Breast epithelium (tissue), 4 donors: ENCODE measurements at regions not wholly inside any gene's neighbourhood (a gene's known extent, or its start where the extent isn't known, plus 50 kb on each side); places are given as distances from the start of the nearest gene placed in this dataset.

Experiments
- DNase-seq, 2 donors: peaks; one replicate each; pipeline ENCODE4 v3.0.0-alpha.2; 2019; ENCODE audit warnings: low spot score in 2 of 2
- H3K27ac ChIP-seq, 2 donors: fragments of 200-600 bp; sonication (generic) in 1 of 2; one replicate each; pipeline ENCODE4 v1.5.1; 2016 to 2019; ENCODE audit warnings: mild to moderate bottlenecking in 1 of 2
- H3K27me3 ChIP-seq, 2 donors: fragments of 200-600 bp; sonication (generic) in 1 of 2; one replicate each; pipeline versions ENCODE4 v1.5.1 to v1.6.0; 2017 to 2019; ENCODE audit warnings: control low read depth in 1 of 2, mild to moderate bottlenecking in 1 of 2
- H3K36me3 ChIP-seq: fragments of 200-600 bp; one replicate; pipeline ENCODE4 v1.5.1; 2019
- H3K4me1 ChIP-seq, 2 donors: fragments of 200-600 bp; sonication (generic); one replicate each; pipeline ENCODE4 v1.5.1; 2016 to 2019; ENCODE audit warnings: control low read depth in 1 of 2
- H3K4me3 ChIP-seq, 3 donors: fragments of 200-600 bp; sonication (generic); 1 replicate in 2 of 3; 2 replicates in 1 of 3; pipeline ENCODE4 v1.5.1; 2016 to 2019; ENCODE audit warnings: mild to moderate bottlenecking in 3 of 3, moderate library complexity in 2 of 3
- H3K9me3 ChIP-seq, 2 donors: fragments of 200-600 bp; sonication (generic) in 1 of 2; one replicate each; pipeline ENCODE4 v1.5.1; 2016 to 2019; ENCODE audit warnings: control low read depth in 1 of 2
- POLR2A ChIP-seq: fragments of 450-650 bp; IDR thresholded peaks from one replicate; pipeline ENCODE4 v1.6.1; 2016; ENCODE audit warnings: antibody characterized with exemption, mild to moderate bottlenecking, moderate library complexity
- POLR2AphosphoS5 ChIP-seq, 3 donors: sonication (generic); formaldehyde crosslinking; IDR thresholded peaks; one replicate each; pipeline ENCODE4 v1.6.1; 2017; ENCODE audit warnings: antibody characterized with exemption in 3 of 3
- intact Hi-C: fragments of 100-400 bp; cut with DNase I; formaldehyde crosslinking; loops from one replicate; pipeline ENCODE4 v1.15.1; 2023; ENCODE audit warnings: low total_unique reads
- TF ChIP-seq, protein P1 (sequence below), 3 donors: fragments of 450-650 bp; IDR thresholded peaks; one replicate each; pipeline ENCODE4 v1.5.1; 2016 to 2017; ENCODE audit warnings: antibody characterized with exemption in 3 of 3, mild to moderate bottlenecking in 3 of 3, moderate library complexity in 3 of 3

- H3K27ac ChIP-seq: no peak overlapping the region
- no peak overlapping the region for H3K4me3 ChIP-seq
- no peak for DNase-seq
- TF ChIP-seq POLR2AphosphoS5 (IDR thresholded peaks at IDR 0.05): no peak
- TF ChIP-seq, protein P1, sequence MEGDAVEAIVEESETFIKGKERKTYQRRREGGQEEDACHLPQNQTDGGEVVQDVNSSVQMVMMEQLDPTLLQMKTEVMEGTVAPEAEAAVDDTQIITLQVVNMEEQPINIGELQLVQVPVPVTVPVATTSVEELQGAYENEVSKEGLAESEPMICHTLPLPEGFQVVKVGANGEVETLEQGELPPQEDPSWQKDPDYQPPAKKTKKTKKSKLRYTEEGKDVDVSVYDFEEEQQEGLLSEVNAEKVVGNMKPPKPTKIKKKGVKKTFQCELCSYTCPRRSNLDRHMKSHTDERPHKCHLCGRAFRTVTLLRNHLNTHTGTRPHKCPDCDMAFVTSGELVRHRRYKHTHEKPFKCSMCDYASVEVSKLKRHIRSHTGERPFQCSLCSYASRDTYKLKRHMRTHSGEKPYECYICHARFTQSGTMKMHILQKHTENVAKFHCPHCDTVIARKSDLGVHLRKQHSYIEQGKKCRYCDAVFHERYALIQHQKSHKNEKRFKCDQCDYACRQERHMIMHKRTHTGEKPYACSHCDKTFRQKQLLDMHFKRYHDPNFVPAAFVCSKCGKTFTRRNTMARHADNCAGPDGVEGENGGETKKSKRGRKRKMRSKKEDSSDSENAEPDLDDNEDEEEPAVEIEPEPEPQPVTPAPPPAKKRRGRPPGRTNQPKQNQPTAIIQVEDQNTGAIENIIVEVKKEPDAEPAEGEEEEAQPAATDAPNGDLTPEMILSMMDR (IDR thresholded peaks at IDR 0.05): no peak
- TF ChIP-seq POLR2A: no peak
- intact Hi-C loops: no loop called here
- H3K9me3 ChIP-seq: no peaks in the 10 kb centered on the region
- H3K36me3 ChIP-seq: no peaks in the 10 kb centered on the region
- H3K27me3 ChIP-seq: no peaks in the 10 kb centered on the region
- no peaks in the 10 kb centered on the region for H3K4me1 ChIP-seq
Observed at GRCh38 chr2:22850310-22850709, 534.7 kb upstream of the KLHL29 start.

- Histone ChIP-seq H3K27ac (no peak overlapping the region), H3K9me3 (no peaks in the 10 kb centered on the region), H3K4me1 (no peaks in the 10 kb centered on the region), H3K36me3 (no peaks in the 10 kb centered on the region), H3K27me3 (no peaks in the 10 kb centered on the region), H3K4me3 (no peak overlapping the region)
- TF ChIP-seq POLR2A (no peak), POLR2AphosphoS5 (IDR thresholded peaks at IDR 0.05) (no peak)
- TF ChIP-seq, protein P1 (IDR thresholded peaks at IDR 0.05): no peak
- intact Hi-C loops: no loop called here
- DNase-seq: no peak
Observed at GRCh38 chr2:22854588-22854987, 530.4 kb upstream of the KLHL29 start.

DNA sequence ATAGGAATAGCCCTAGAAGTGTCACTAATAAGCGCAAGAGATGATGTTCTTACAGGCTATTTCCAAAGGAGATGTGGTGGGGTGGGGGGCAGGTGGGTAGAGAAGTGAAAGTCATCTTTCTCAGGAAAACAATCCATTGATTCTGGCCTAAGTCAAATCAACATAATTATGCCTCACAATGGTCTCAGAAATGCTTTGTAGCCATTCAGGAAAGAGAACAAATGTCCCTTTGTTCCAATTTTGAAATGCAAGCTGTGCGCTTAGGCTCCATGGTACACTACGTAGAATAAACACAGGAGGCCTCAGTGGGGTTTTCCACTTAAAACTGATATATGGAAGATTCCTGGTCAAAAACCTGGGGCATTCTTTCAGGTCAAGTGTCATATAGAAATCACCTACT lies 529.9 kb upstream of the KLHL29 start:
- Histone ChIP-seq H3K4me3 (no peak overlapping the region), H3K9me3 (peaks cover 0 to 1% of the 10 kb centered on the region in 2 donors), H3K4me1 (no peaks in the 10 kb centered on the region), H3K36me3 (no peaks in the 10 kb centered on the region), H3K27me3 (no peaks in the 10 kb centered on the region), H3K27ac (no peak overlapping the region)
- intact Hi-C loops: no loop called here
- TF ChIP-seq POLR2AphosphoS5 (IDR thresholded peaks at IDR 0.05) (no peak), POLR2A (no peak)
- no peak for DNase-seq

GRCh38 chr2:22855761-22856184 lies 529.2 kb upstream of the KLHL29 start:
- H3K4me3 ChIP-seq: no peak overlapping the region
- TF ChIP-seq POLR2A (no peak), POLR2AphosphoS5 (IDR thresholded peaks at IDR 0.05) (no peak)
- TF ChIP-seq, protein P1 (IDR thresholded peaks at IDR 0.05): no peak
- peaks cover 0 to 8% of the 10 kb centered on the region in 2 donors for H3K9me3 ChIP-seq
- intact Hi-C loops: no loop called here
- no peaks in the 10 kb centered on the region for H3K36me3 ChIP-seq
- H3K4me1 ChIP-seq: no peaks in the 10 kb centered on the region
- no peak overlapping the region for H3K27ac ChIP-seq
- H3K27me3 ChIP-seq: no peaks in the 10 kb centered on the region
- no peak for DNase-seq

- DNase-seq: no peak
- Histone ChIP-seq H3K36me3 (no peaks in the 10 kb centered on the region), H3K9me3 (no peaks in the 10 kb centered on the region), H3K27me3 (no peaks in the 10 kb centered on the region), H3K4me1 (no peaks in the 10 kb centered on the region), H3K4me3 (no peak overlapping the region), H3K27ac (no peak overlapping the region)
- intact Hi-C loops: no loop called here
- no peak for TF ChIP-seq POLR2AphosphoS5 (IDR thresholded peaks at IDR 0.05)
- TF ChIP-seq POLR2A: no peak
- TF ChIP-seq, protein P1 (IDR thresholded peaks at IDR 0.05): no peak
Observed at GRCh38 chr2:22867973-22868372, 517.0 kb upstream of the KLHL29 start.

DNA sequence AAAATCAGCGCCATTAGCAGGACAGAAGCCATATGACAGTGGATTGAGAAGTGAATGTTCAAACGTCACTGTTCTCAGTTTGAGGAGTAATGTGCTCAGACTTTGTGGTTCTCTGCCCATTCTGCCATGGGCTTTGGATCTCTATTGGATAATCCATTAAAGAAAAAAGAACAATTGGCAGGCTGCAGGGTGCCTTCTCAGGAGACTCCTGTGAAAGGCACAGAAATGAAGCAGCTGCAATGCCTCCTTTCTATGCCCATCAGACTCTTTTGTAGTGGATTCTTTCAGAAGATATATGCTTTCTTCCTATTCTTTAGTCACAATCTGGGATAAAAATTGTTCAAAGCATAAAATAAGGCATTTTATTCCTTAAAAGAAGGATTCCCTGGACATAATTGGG lies 506.9 kb upstream of the KLHL29 start:
- no peaks in the 10 kb centered on the region for H3K27me3 ChIP-seq
- H3K27ac ChIP-seq: no peak overlapping the region
- H3K4me1 ChIP-seq: no peaks in the 10 kb centered on the region
- no peak overlapping the region for H3K4me3 ChIP-seq
- H3K36me3 ChIP-seq: no peaks in the 10 kb centered on the region
- no peak for DNase-seq
- H3K9me3 ChIP-seq: no peaks in the 10 kb centered on the region
- TF ChIP-seq, protein P1 (IDR thresholded peaks at IDR 0.05): no peak
- TF ChIP-seq POLR2A (no peak), POLR2AphosphoS5 (IDR thresholded peaks at IDR 0.05) (no peak)
- intact Hi-C loops: no loop called here
